T-helper 17 cell (primary cell): ENCODE measurements at regions not wholly inside any gene's neighbourhood (a gene's known extent, or its start where the extent isn't known, plus 50 kb on each side); places are given as distances from the start of the nearest gene placed in this dataset.

Source experiments
- ATAC-seq: fragments of 150-1000 bp; cut with Tn5 transposase; 2 replicates; pipeline ENCODE4 v1.10.0; 2021; ENCODE audit warnings: mild to moderate bottlenecking, moderate library complexity
- DNase-seq, 3 donors: peaks; one replicate each; pipeline versions ENCODE4 v3.0.0 to v3.0.0-alpha.2; 2020 to 2021
- H3K9me3 ChIP-seq: one replicate; pipeline ENCODE4 v1.7.0; 2013; ENCODE audit warnings: low read length, mild to moderate bottlenecking; ENCODE audit not compliant: control insufficient read depth, poor library complexity, severe bottlenecking
- H3K27ac Mint-ChIP-seq: one replicate; pipeline ENCODE4 v1.8.0; 2022; ENCODE audit warnings: mild to moderate bottlenecking, moderate library complexity, mixed read lengths
- H3K27me3 Mint-ChIP-seq: one replicate; pipeline ENCODE4 v1.8.0; 2022; ENCODE audit warnings: mixed read lengths
- H3K36me3 Mint-ChIP-seq: one replicate; pipeline ENCODE4 v1.8.0; 2022; ENCODE audit warnings: low read depth, mixed read lengths
- H3K4me1 Mint-ChIP-seq: one replicate; pipeline ENCODE4 v1.8.0; 2022; ENCODE audit warnings: mild to moderate bottlenecking, mixed read lengths
- H3K4me3 Mint-ChIP-seq: one replicate; pipeline ENCODE4 v1.8.0; 2022; ENCODE audit warnings: mild to moderate bottlenecking, moderate library complexity, mixed read lengths

DNA sequence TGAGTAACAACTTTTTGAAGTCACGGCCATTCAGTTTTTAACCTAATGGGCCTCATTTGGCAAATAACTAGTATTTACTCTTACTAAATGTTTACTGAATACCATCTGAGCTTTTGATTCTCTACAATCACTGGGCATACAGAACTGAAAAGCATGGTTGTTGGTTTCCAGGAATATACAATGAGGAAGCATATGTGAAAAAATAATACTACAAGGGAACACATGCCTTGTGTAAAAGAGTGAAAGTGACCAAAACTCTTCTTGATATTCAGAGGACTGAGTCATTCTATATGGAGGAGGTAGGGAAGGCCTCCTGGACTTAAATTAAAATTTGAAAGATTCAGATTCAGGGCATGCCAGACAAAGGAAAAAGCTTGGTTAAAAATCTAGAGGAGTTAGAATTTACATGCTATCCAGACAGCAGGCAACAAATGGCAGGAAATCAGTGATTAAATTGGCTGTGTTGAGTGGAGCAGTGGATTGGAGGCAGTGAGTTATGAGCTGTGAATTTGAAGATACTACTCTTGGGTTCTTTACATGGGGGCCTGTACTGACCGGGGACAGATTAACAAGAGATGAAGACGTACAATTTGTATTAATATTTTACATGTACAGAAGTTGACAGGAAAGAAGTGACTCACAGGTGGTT is 53.6 kb upstream of the NRXN1 start:
- Mint-ChIP-seq H3K4me1 (no peaks in the 10 kb centered on the region), H3K27ac (no peak overlapping the region), H3K4me3 (no peak overlapping the region), H3K27me3 (no peaks in the 10 kb centered on the region), H3K36me3 (no peaks in the 10 kb centered on the region)
- DNase-seq, result no peak
- H3K9me3 ChIP-seq, result no peaks in the 10 kb centered on the region
- no peak for ATAC-seq

DNA sequence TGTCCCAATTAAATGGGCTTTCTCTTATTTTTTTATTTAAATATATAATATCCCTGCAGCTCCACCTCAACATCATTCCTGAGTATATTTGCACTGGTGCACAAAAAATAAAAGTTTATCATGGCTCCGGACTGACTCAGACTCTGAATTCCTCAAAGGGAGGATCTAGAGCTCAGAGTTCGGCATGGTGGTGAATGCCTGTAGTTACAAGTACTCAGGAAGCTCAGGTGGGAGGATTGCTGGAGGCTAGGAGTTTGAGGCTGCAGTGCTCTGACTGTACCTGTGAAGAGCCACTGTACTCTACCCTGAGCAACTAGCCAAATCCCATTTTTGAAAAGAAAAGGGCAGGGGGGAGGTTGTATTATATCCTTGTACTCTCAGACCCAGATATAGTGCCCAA is 52.8 kb upstream of the NRXN1 start:
- DNase-seq (no peak), ATAC-seq (no peak)
- H3K27me3 Mint-ChIP-seq, result no peaks in the 10 kb centered on the region
- no peaks in the 10 kb centered on the region for H3K4me1 Mint-ChIP-seq
- no peak overlapping the region for H3K4me3 Mint-ChIP-seq
- no peak overlapping the region for H3K27ac Mint-ChIP-seq
- H3K36me3 Mint-ChIP-seq, result no peaks in the 10 kb centered on the region
- no peaks in the 10 kb centered on the region for H3K9me3 ChIP-seq
